ENCODE measurements at regions not wholly inside any gene's neighbourhood (a gene's known extent, or its start where the extent isn't known, plus 50 kb on each side); places are given as distances from the start of the nearest gene placed in this dataset.

- Histone ChIP-seq H3K36me3 (ENCODE audit: control insufficient read depth, insufficient read depth, low read length, severe bottlenecking) (no peaks in the 10 kb centered on the region), H3K27me3 (replicated peaks; ENCODE audit: control insufficient read depth, insufficient read depth, low read length) (no peaks in the 10 kb centered on the region), H3K9me3 (ENCODE audit: control insufficient read depth, low read length) (no peaks in the 10 kb centered on the region), H3K9ac (ENCODE audit: low read length) (no peak overlapping the region), H3K4me1 (ENCODE audit: control insufficient read depth, insufficient read depth, low read length) (peaks cover under 1% of the 10 kb centered on the region), H3K4me3 (ENCODE audit: low read length) (no peak overlapping the region)
- no peak for DNase-seq (ENCODE audit: low read depth)
These were observed 316.3 kb downstream of the TMA16 start for GRCh38 chr4:163810755-163811154.

- no peaks in the 10 kb centered on the region for H3K9me3 ChIP-seq (ENCODE audit: control insufficient read depth, low read length)
- DNase-seq (ENCODE audit: low read depth), result no peak
- H3K4me1 ChIP-seq (ENCODE audit: control insufficient read depth, insufficient read depth, low read length), result peaks cover 3% of the 10 kb centered on the region
- no peak overlapping the region for H3K4me3 ChIP-seq (ENCODE audit: low read length)
- no peaks in the 10 kb centered on the region for H3K27me3 ChIP-seq (replicated peaks; ENCODE audit: control insufficient read depth, insufficient read depth, low read length)
- H3K9ac ChIP-seq (ENCODE audit: low read length), result no peak overlapping the region
- no peaks in the 10 kb centered on the region for H3K36me3 ChIP-seq (ENCODE audit: control insufficient read depth, insufficient read depth, low read length, severe bottlenecking)
These were observed 321.3 kb downstream of the TMA16 start for GRCh38 chr4:163815776-163816175.

GRCh38 chr4:163816494-163816893 is 322.0 kb downstream of the TMA16 start:
- H3K9ac ChIP-seq (ENCODE audit: low read length), result no peak overlapping the region
- no peak overlapping the region for H3K4me3 ChIP-seq (ENCODE audit: low read length)
- no peak for DNase-seq (ENCODE audit: low read depth)
- H3K9me3 ChIP-seq (ENCODE audit: control insufficient read depth, low read length), result no peaks in the 10 kb centered on the region
- no peaks in the 10 kb centered on the region for H3K36me3 ChIP-seq (ENCODE audit: control insufficient read depth, insufficient read depth, low read length, severe bottlenecking)
- no peaks in the 10 kb centered on the region for H3K27me3 ChIP-seq (replicated peaks; ENCODE audit: control insufficient read depth, insufficient read depth, low read length)
- H3K4me1 ChIP-seq (ENCODE audit: control insufficient read depth, insufficient read depth, low read length), result peaks cover 3% of the 10 kb centered on the region

- no peak for DNase-seq (ENCODE audit: low read depth)
- no peaks in the 10 kb centered on the region for H3K36me3 ChIP-seq (ENCODE audit: control insufficient read depth, insufficient read depth, low read length, severe bottlenecking)
These were observed 324.2 kb downstream of the TMA16 start for GRCh38 chr4:163818673-163819072.

GRCh38 chr4:163833669-163834068 is 339.2 kb downstream of the TMA16 start:
- H3K9ac ChIP-seq (ENCODE audit: low read length), result no peak overlapping the region
- H3K9me3 ChIP-seq (ENCODE audit: control insufficient read depth, low read length), result no peaks in the 10 kb centered on the region
- peaks cover 3% of the 10 kb centered on the region for H3K4me1 ChIP-seq (ENCODE audit: control insufficient read depth, insufficient read depth, low read length)
- no peak overlapping the region for H3K4me3 ChIP-seq (ENCODE audit: low read length)
- DNase-seq (ENCODE audit: low read depth), result no peak
- H3K27me3 ChIP-seq (replicated peaks; ENCODE audit: control insufficient read depth, insufficient read depth, low read length), result no peaks in the 10 kb centered on the region
- no peaks in the 10 kb centered on the region for H3K36me3 ChIP-seq (ENCODE audit: control insufficient read depth, insufficient read depth, low read length, severe bottlenecking)

More at GRCh38 chr4:163818673-163819072, 324.2 kb downstream of the TMA16 start:
- Histone ChIP-seq H3K9ac (ENCODE audit: low read length) (no peak overlapping the region), H3K4me1 (ENCODE audit: control insufficient read depth, insufficient read depth, low read length) (peaks cover 3% of the 10 kb centered on the region), H3K4me3 (ENCODE audit: low read length) (no peak overlapping the region), H3K27me3 (replicated peaks; ENCODE audit: control insufficient read depth, insufficient read depth, low read length) (no peaks in the 10 kb centered on the region), H3K9me3 (ENCODE audit: control insufficient read depth, low read length) (no peaks in the 10 kb centered on the region)

- no peak for DNase-seq (ENCODE audit: low read depth)
- no peaks in the 10 kb centered on the region for H3K4me1 ChIP-seq (ENCODE audit: control insufficient read depth, insufficient read depth, low read length)
These were observed 351.5 kb downstream of the TMA16 start for GRCh38 chr4:163846008-163846407.

GRCh38 chr4:163852246-163852645 is 357.8 kb downstream of the TMA16 start:
- H3K9ac ChIP-seq (ENCODE audit: low read length), result no peak overlapping the region
- no peaks in the 10 kb centered on the region for H3K27me3 ChIP-seq (replicated peaks; ENCODE audit: control insufficient read depth, insufficient read depth, low read length)
- no peaks in the 10 kb centered on the region for H3K36me3 ChIP-seq (ENCODE audit: control insufficient read depth, insufficient read depth, low read length, severe bottlenecking)
- no peaks in the 10 kb centered on the region for H3K9me3 ChIP-seq (ENCODE audit: control insufficient read depth, low read length)
- H3K4me3 ChIP-seq (ENCODE audit: low read length), result no peak overlapping the region
- H3K4me1 ChIP-seq (ENCODE audit: control insufficient read depth, insufficient read depth, low read length), result no peaks in the 10 kb centered on the region
- DNase-seq (ENCODE audit: low read depth), result no peak

More at GRCh38 chr4:163846008-163846407, 351.5 kb downstream of the TMA16 start:
- H3K9me3 ChIP-seq (ENCODE audit: control insufficient read depth, low read length), result no peaks in the 10 kb centered on the region
- H3K9ac ChIP-seq (ENCODE audit: low read length), result no peak overlapping the region
- H3K36me3 ChIP-seq (ENCODE audit: control insufficient read depth, insufficient read depth, low read length, severe bottlenecking), result no peaks in the 10 kb centered on the region
- no peaks in the 10 kb centered on the region for H3K27me3 ChIP-seq (replicated peaks; ENCODE audit: control insufficient read depth, insufficient read depth, low read length)
- H3K4me3 ChIP-seq (ENCODE audit: low read length), result no peak overlapping the region

GRCh38 chr4:163857903-163858302 is 363.4 kb downstream of the TMA16 start:
- Histone ChIP-seq H3K4me1 (ENCODE audit: control insufficient read depth, insufficient read depth, low read length) (no peaks in the 10 kb centered on the region), H3K27me3 (replicated peaks; ENCODE audit: control insufficient read depth, insufficient read depth, low read length) (no peaks in the 10 kb centered on the region), H3K36me3 (ENCODE audit: control insufficient read depth, insufficient read depth, low read length, severe bottlenecking) (no peaks in the 10 kb centered on the region), H3K9ac (ENCODE audit: low read length) (no peak overlapping the region), H3K4me3 (ENCODE audit: low read length) (no peak overlapping the region), H3K9me3 (ENCODE audit: control insufficient read depth, low read length) (no peaks in the 10 kb centered on the region)
- no peak for DNase-seq (ENCODE audit: low read depth)

GRCh38 chr4:163858515-163858914 is 364.0 kb downstream of the TMA16 start:
- DNase-seq (ENCODE audit: low read depth), result no peak
- H3K9me3 ChIP-seq (ENCODE audit: control insufficient read depth, low read length), result no peaks in the 10 kb centered on the region
- H3K4me3 ChIP-seq (ENCODE audit: low read length), result no peak overlapping the region
- H3K36me3 ChIP-seq (ENCODE audit: control insufficient read depth, insufficient read depth, low read length, severe bottlenecking), result no peaks in the 10 kb centered on the region
- H3K9ac ChIP-seq (ENCODE audit: low read length), result no peak overlapping the region
- H3K27me3 ChIP-seq (replicated peaks; ENCODE audit: control insufficient read depth, insufficient read depth, low read length), result no peaks in the 10 kb centered on the region
- H3K4me1 ChIP-seq (ENCODE audit: control insufficient read depth, insufficient read depth, low read length), result no peaks in the 10 kb centered on the region

GRCh38 chr4:163863082-163863481 is 368.6 kb downstream of the TMA16 start:
- Histone ChIP-seq H3K4me3 (ENCODE audit: low read length) (no peak overlapping the region), H3K36me3 (ENCODE audit: control insufficient read depth, insufficient read depth, low read length, severe bottlenecking) (no peaks in the 10 kb centered on the region), H3K27me3 (replicated peaks; ENCODE audit: control insufficient read depth, insufficient read depth, low read length) (no peaks in the 10 kb centered on the region), H3K9me3 (ENCODE audit: control insufficient read depth, low read length) (no peaks in the 10 kb centered on the region), H3K9ac (ENCODE audit: low read length) (no peak overlapping the region), H3K4me1 (ENCODE audit: control insufficient read depth, insufficient read depth, low read length) (no peaks in the 10 kb centered on the region)
- DNase-seq (ENCODE audit: low read depth), result no peak

GRCh38 chr4:163865010-163865409 is 370.5 kb downstream of the TMA16 start:
- no peak for DNase-seq (ENCODE audit: low read depth)
- Histone ChIP-seq H3K9ac (ENCODE audit: low read length) (no peak overlapping the region), H3K9me3 (ENCODE audit: control insufficient read depth, low read length) (no peaks in the 10 kb centered on the region), H3K27me3 (replicated peaks; ENCODE audit: control insufficient read depth, insufficient read depth, low read length) (no peaks in the 10 kb centered on the region), H3K4me1 (ENCODE audit: control insufficient read depth, insufficient read depth, low read length) (no peaks in the 10 kb centered on the region), H3K36me3 (ENCODE audit: control insufficient read depth, insufficient read depth, low read length, severe bottlenecking) (no peaks in the 10 kb centered on the region), H3K4me3 (ENCODE audit: low read length) (no peak overlapping the region)

GRCh38 chr4:163866728-163867315 is 372.3 kb downstream of the TMA16 start:
- H3K36me3 ChIP-seq (ENCODE audit: control insufficient read depth, insufficient read depth, low read length, severe bottlenecking), result no peaks in the 10 kb centered on the region
- H3K27me3 ChIP-seq (replicated peaks; ENCODE audit: control insufficient read depth, insufficient read depth, low read length), result no peaks in the 10 kb centered on the region
- H3K4me3 ChIP-seq (ENCODE audit: low read length), result no peak overlapping the region
- no peak for DNase-seq (ENCODE audit: low read depth)
- H3K4me1 ChIP-seq (ENCODE audit: control insufficient read depth, insufficient read depth, low read length), result no peaks in the 10 kb centered on the region
- H3K9ac ChIP-seq (ENCODE audit: low read length), result no peak overlapping the region
- H3K9me3 ChIP-seq (ENCODE audit: control insufficient read depth, low read length), result no peaks in the 10 kb centered on the region

Data from adipocyte (in vitro differentiated cells).